ENCODE measurements at regions not wholly inside any gene's neighbourhood (a gene's known extent, or its start where the extent isn't known, plus 50 kb on each side); places are given as distances from the start of the nearest gene placed in this dataset.

GRCh38 chr3:181582619-181583018, 129.1 kb upstream of the SOX2 start:
- no peaks in the 10 kb centered on the region for H3K27me3 ChIP-seq (ENCODE audit: insufficient read depth, low read depth, low read length)
- no peak overlapping the region for H3K9ac ChIP-seq (ENCODE audit: low read length)
- H3F3A ChIP-seq (ENCODE audit: insufficient read depth, low read length, poor library complexity, severe bottlenecking): no peaks in the 10 kb centered on the region
- no peak overlapping the region for H2AFZ ChIP-seq (ENCODE audit: low read depth, low read length)
- TF ChIP-seq EP300 (conservative IDR thresholded peaks at IDR 0.05; ENCODE audit: poor library complexity, severe bottlenecking) (no peak), RAD21 (conservative IDR thresholded peaks at IDR 0.05) (no peak), REST (IDR thresholded peaks at IDR 0.05; ENCODE audit: borderline replicate concordance) (no peak), SMC3 (conservative IDR thresholded peaks at IDR 0.05; ENCODE audit: poor library complexity) (no peak), TAF1 (IDR thresholded peaks at IDR 0.05; ENCODE audit: low read depth) (no peak), POLR2AphosphoS5 (IDR thresholded peaks at IDR 0.05) (no peak), EZH2 (IDR thresholded peaks at IDR 0.05; ENCODE audit: borderline replicate concordance, insufficient read depth, low read length, poor library complexity, severe bottlenecking) (no peak), CTCF (IDR thresholded peaks at IDR 0.05; ENCODE audit: poor library complexity, severe bottlenecking) (no peak)
- no peak overlapping the region for H3K27ac ChIP-seq (ENCODE audit: low read length)
- H3K4me3 ChIP-seq (ENCODE audit: low read length): no peak overlapping the region
- H3K79me2 ChIP-seq (replicated peaks; ENCODE audit: insufficient read depth, low read length): no peaks in the 10 kb centered on the region
- H3K36me3 ChIP-seq (ENCODE audit: insufficient read depth, low read length): no peaks in the 10 kb centered on the region
- no peaks in the 10 kb centered on the region for H3K9me2 ChIP-seq (ENCODE audit: insufficient read depth, low read length)
- H3K9me3 ChIP-seq (ENCODE audit: low read length): no peaks in the 10 kb centered on the region
- no peaks in the 10 kb centered on the region for H4K20me1 ChIP-seq (ENCODE audit: insufficient read depth)
- H3K4me2 ChIP-seq (ENCODE audit: low read length): no peak overlapping the region

- Histone ChIP-seq H4K20me1 (ENCODE audit: insufficient read depth) (no peaks in the 10 kb centered on the region), H2AFZ (ENCODE audit: low read depth, low read length) (no peak overlapping the region), H3K9ac (ENCODE audit: low read length) (no peak overlapping the region), H3K9me3 (ENCODE audit: low read length) (no peaks in the 10 kb centered on the region), H3F3A (ENCODE audit: insufficient read depth, low read length, poor library complexity, severe bottlenecking) (no peaks in the 10 kb centered on the region), H3K4me3 (ENCODE audit: low read length) (no peak overlapping the region), H3K27ac (ENCODE audit: low read length) (no peak overlapping the region), H3K36me3 (ENCODE audit: insufficient read depth, low read length) (no peaks in the 10 kb centered on the region), H3K9me2 (ENCODE audit: insufficient read depth, low read length) (no peaks in the 10 kb centered on the region), H3K79me2 (replicated peaks; ENCODE audit: insufficient read depth, low read length) (no peaks in the 10 kb centered on the region), H3K27me3 (ENCODE audit: insufficient read depth, low read depth, low read length) (no peaks in the 10 kb centered on the region), H3K4me2 (ENCODE audit: low read length) (no peak overlapping the region)
- TF ChIP-seq EP300 (conservative IDR thresholded peaks at IDR 0.05; ENCODE audit: poor library complexity, severe bottlenecking): no peak
Measured at GRCh38 chr3:181581656-181582055, 130.1 kb upstream of the SOX2 start.

GRCh38 chr3:181578743-181579142, 133.0 kb upstream of the SOX2 start:
- H3K27ac ChIP-seq (ENCODE audit: low read length): no peak overlapping the region
- no peaks in the 10 kb centered on the region for H3F3A ChIP-seq (ENCODE audit: insufficient read depth, low read length, poor library complexity, severe bottlenecking)

More at GRCh38 chr3:181578743-181579142, 133.0 kb upstream of the SOX2 start:
- H3K9ac ChIP-seq (ENCODE audit: low read length): no peak overlapping the region
- H3K4me3 ChIP-seq (ENCODE audit: low read length): no peak overlapping the region
- H3K9me2 ChIP-seq (ENCODE audit: insufficient read depth, low read length): no peaks in the 10 kb centered on the region
- no peaks in the 10 kb centered on the region for H3K27me3 ChIP-seq (ENCODE audit: insufficient read depth, low read depth, low read length)
- no peaks in the 10 kb centered on the region for H4K20me1 ChIP-seq (ENCODE audit: insufficient read depth)
- H3K4me2 ChIP-seq (ENCODE audit: low read length): no peak overlapping the region
- TF ChIP-seq SMC3 (conservative IDR thresholded peaks at IDR 0.05; ENCODE audit: poor library complexity) (no peak), TAF1 (IDR thresholded peaks at IDR 0.05; ENCODE audit: low read depth) (no peak), EZH2 (IDR thresholded peaks at IDR 0.05; ENCODE audit: borderline replicate concordance, insufficient read depth, low read length, poor library complexity, severe bottlenecking) (no peak), RAD21 (conservative IDR thresholded peaks at IDR 0.05) (no peak), CTCF (IDR thresholded peaks at IDR 0.05; ENCODE audit: poor library complexity, severe bottlenecking) (no peak)
- no peaks in the 10 kb centered on the region for H3K79me2 ChIP-seq (replicated peaks; ENCODE audit: insufficient read depth, low read length)
- no peaks in the 10 kb centered on the region for H3K9me3 ChIP-seq (ENCODE audit: low read length)
- H3K36me3 ChIP-seq (ENCODE audit: insufficient read depth, low read length): no peaks in the 10 kb centered on the region
- no peak overlapping the region for H2AFZ ChIP-seq (ENCODE audit: low read depth, low read length)

Measured in neural cell (in vitro differentiated cells).